ENCODE measurements at regions not wholly inside any gene's neighbourhood (a gene's known extent, or its start where the extent isn't known, plus 50 kb on each side); places are given as distances from the start of the nearest gene placed in this dataset.

DNA sequence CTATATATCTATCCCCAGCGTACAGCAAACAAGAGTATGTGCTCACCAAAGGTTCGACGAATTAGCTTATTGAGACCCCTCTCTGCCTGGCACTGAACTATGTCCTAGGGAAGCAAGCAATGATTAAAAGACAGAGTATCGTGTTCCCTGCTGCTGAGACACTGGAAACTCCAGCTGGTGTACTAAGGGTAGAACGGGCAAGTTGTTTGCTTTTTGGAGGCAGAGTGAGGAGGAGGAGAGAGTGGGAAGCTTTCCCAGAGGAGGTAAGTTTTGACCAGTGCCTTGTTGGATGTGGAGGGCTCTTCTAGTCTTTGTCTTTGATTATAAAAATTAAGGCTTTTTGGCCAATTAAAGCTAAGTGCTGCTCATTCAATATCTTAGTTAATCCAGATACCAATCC lies 61.7 kb downstream of the PJA1 start (continued):
- TF ChIP-seq, protein P1, sequence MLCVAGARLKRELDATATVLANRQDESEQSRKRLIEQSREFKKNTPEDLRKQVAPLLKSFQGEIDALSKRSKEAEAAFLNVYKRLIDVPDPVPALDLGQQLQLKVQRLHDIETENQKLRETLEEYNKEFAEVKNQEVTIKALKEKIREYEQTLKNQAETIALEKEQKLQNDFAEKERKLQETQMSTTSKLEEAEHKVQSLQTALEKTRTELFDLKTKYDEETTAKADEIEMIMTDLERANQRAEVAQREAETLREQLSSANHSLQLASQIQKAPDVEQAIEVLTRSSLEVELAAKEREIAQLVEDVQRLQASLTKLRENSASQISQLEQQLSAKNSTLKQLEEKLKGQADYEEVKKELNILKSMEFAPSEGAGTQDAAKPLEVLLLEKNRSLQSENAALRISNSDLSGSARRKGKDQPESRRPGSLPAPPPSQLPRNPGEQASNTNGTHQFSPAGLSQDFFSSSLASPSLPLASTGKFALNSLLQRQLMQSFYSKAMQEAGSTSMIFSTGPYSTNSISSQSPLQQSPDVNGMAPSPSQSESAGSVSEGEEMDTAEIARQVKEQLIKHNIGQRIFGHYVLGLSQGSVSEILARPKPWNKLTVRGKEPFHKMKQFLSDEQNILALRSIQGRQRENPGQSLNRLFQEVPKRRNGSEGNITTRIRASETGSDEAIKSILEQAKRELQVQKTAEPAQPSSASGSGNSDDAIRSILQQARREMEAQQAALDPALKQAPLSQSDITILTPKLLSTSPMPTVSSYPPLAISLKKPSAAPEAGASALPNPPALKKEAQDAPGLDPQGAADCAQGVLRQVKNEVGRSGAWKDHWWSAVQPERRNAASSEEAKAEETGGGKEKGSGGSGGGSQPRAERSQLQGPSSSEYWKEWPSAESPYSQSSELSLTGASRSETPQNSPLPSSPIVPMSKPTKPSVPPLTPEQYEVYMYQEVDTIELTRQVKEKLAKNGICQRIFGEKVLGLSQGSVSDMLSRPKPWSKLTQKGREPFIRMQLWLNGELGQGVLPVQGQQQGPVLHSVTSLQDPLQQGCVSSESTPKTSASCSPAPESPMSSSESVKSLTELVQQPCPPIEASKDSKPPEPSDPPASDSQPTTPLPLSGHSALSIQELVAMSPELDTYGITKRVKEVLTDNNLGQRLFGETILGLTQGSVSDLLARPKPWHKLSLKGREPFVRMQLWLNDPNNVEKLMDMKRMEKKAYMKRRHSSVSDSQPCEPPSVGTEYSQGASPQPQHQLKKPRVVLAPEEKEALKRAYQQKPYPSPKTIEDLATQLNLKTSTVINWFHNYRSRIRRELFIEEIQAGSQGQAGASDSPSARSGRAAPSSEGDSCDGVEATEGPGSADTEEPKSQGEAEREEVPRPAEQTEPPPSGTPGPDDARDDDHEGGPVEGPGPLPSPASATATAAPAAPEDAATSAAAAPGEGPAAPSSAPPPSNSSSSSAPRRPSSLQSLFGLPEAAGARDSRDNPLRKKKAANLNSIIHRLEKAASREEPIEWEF (IDR thresholded peaks at IDR 0.05; ENCODE audit: insufficient replicate concordance, low read depth, low read length) = no peak
- no peak for TF ChIP-seq PAX5 (IDR thresholded peaks at IDR 0.05; ENCODE audit: borderline replicate concordance, low read depth, low read length)
- TF ChIP-seq RELA (IDR thresholded peaks at IDR 0.05; ENCODE audit: borderline replicate concordance, partially characterized antibody) = no peak
- TF ChIP-seq TARDBP (IDR thresholded peaks at IDR 0.05; ENCODE audit: borderline replicate concordance) = no peak
- no peak for TF ChIP-seq SP1 (IDR thresholded peaks at IDR 0.05; ENCODE audit: low read depth, low read length)
- TF ChIP-seq HDGF (IDR thresholded peaks at IDR 0.05) = no peak
- no peak for TF ChIP-seq FOS (IDR thresholded peaks at IDR 0.05; ENCODE audit: borderline replicate concordance, extremely low read depth, insufficient read length)

DNA sequence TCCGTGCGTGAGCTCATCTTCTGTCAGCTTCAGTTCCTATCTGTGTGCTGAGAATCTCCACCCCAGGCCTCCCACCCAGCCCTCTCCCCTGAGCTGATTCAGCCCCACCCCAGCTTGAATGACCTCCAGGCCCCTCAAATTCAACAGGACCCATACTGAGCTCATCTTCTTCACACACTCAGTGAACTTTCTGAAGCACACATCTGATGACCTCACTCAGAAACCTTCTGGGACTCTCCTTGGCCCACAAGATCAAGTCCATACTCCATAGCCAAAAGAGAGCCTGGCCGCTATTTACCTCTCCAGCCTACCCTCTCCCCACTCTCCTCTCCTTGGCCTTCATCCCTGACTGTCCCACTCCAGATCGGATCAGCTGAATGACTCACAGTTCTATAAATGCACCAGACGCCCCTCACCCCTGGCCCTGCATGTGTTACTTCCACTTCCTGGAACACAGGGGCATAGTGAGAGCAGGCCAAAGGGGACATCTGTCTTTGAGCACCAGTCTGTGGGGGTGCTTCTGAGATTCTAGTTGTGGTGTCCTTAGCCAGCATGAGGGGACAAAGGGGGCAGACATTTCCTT lies 62.5 kb downstream of the PJA1 start:
- H3K9me3 ChIP-seq (replicated peaks; ENCODE audit: control insufficient read depth, insufficient read depth, low read length) = no peaks in the 10 kb centered on the region
- in situ Hi-C loops (cut with MboI) = no loop called here
- no peak overlapping the region for H3K9ac ChIP-seq (ENCODE audit: control insufficient read depth, insufficient read depth, low read length)
- H3K4me3 ChIP-seq = no peak overlapping the region
- DNase-seq (ENCODE audit: low read depth, low spot score) = no peak
- RAD21 ChIA-PET (ENCODE audit: unreplicated experiment) = no interaction called here
- BruUV-seq (replicated peaks) = no TSS peak
- SMC1A ChIA-PET (ENCODE audit: uncharacterized antibody, unreplicated experiment) = interaction anchor here (1.1 kb wide), 1 partner anchor 9 kb away, joined by 3 read pairs; no protein-coding TSS in a partner anchor
- no peaks in the 10 kb centered on the region for H3K79me2 ChIP-seq (ENCODE audit: control insufficient read depth, insufficient read depth, low read length)
- intact Hi-C loops (cut with micrococcal nuclease; ENCODE audit: unreplicated experiment) = no loop called here
- H4K20me1 ChIP-seq (ENCODE audit: control insufficient read depth, insufficient read depth) = no peaks in the 10 kb centered on the region
- no peaks in the 10 kb centered on the region; a peak in 1 of 4 replicates for H3K27me3 ChIP-seq (replicated peaks in 1 of 2; ENCODE audit: control insufficient read depth in 2 of 2, insufficient read depth in 2 of 2, low read length in 1 of 2)
- CTCF ChIA-PET = interaction anchor here (1.3 kb wide), 1 partner anchor 9 kb away, joined by 5 read pairs; no protein-coding TSS in a partner anchor
- no peak overlapping the region for H3K4me2 ChIP-seq (ENCODE audit: control insufficient read depth, insufficient read depth)
- WGBS (ENCODE audit: insufficient coverage, insufficient replicate concordance, low lambda C conversion rate, missing lambda C conversion rate) = 36% methylated on average over 5 of the region's 5 CpGs
- H2AFZ ChIP-seq (ENCODE audit: control insufficient read depth, low read depth, low read length) = no peak overlapping the region
- POLR2A ChIA-PET = no interaction called here
- H3K4me1 ChIP-seq (ENCODE audit: control insufficient read depth, insufficient read depth, low read length) = no peaks in the 10 kb centered on the region
- H3K27ac ChIP-seq (ENCODE audit: control insufficient read depth, insufficient read depth) = no peak overlapping the region
- FAIRE-seq = no peak
- ATAC-seq = no peak
- H3K36me3 ChIP-seq (ENCODE audit: control insufficient read depth in 2 of 2, insufficient read depth in 2 of 2, low read length in 1 of 2) = no peaks in the 10 kb centered on the region
- TF ChIP-seq, protein P2, sequence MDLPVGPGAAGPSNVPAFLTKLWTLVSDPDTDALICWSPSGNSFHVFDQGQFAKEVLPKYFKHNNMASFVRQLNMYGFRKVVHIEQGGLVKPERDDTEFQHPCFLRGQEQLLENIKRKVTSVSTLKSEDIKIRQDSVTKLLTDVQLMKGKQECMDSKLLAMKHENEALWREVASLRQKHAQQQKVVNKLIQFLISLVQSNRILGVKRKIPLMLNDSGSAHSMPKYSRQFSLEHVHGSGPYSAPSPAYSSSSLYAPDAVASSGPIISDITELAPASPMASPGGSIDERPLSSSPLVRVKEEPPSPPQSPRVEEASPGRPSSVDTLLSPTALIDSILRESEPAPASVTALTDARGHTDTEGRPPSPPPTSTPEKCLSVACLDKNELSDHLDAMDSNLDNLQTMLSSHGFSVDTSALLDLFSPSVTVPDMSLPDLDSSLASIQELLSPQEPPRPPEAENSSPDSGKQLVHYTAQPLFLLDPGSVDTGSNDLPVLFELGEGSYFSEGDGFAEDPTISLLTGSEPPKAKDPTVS (IDR thresholded peaks at IDR 0.05; ENCODE audit: low read depth, low read length) = no peak
- no peak for TF ChIP-seq SUZ12 (IDR thresholded peaks at IDR 0.05; ENCODE audit: unreplicated experiment)
- TF ChIP-seq, protein P3, sequence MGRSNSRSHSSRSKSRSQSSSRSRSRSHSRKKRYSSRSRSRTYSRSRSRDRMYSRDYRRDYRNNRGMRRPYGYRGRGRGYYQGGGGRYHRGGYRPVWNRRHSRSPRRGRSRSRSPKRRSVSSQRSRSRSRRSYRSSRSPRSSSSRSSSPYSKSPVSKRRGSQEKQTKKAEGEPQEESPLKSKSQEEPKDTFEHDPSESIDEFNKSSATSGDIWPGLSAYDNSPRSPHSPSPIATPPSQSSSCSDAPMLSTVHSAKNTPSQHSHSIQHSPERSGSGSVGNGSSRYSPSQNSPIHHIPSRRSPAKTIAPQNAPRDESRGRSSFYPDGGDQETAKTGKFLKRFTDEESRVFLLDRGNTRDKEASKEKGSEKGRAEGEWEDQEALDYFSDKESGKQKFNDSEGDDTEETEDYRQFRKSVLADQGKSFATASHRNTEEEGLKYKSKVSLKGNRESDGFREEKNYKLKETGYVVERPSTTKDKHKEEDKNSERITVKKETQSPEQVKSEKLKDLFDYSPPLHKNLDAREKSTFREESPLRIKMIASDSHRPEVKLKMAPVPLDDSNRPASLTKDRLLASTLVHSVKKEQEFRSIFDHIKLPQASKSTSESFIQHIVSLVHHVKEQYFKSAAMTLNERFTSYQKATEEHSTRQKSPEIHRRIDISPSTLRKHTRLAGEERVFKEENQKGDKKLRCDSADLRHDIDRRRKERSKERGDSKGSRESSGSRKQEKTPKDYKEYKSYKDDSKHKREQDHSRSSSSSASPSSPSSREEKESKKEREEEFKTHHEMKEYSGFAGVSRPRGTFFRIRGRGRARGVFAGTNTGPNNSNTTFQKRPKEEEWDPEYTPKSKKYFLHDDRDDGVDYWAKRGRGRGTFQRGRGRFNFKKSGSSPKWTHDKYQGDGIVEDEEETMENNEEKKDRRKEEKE (IDR thresholded peaks at IDR 0.05) = no peak

All from GM12878 (cell line).